ENCODE measurements at regions not wholly inside any gene's neighbourhood (a gene's known extent, or its start where the extent isn't known, plus 50 kb on each side); places are given as distances from the start of the nearest gene placed in this dataset.

GRCh38 chr4:71156616-71157015 is 163.2 kb downstream of the DCK start:
- no peak for TF ChIP-seq CTCF (IDR thresholded peaks at IDR 0.05)
- TF ChIP-seq POLR2A (IDR thresholded peaks at IDR 0.05) = no peak
- TF ChIP-seq EP300 (IDR thresholded peaks at IDR 0.05) = no peak
- no peak for TF ChIP-seq POLR2AphosphoS5 (IDR thresholded peaks at IDR 0.05)
